Heart left ventricle (tissue), 16 donors: ENCODE measurements at regions not wholly inside any gene's neighbourhood (a gene's known extent, or its start where the extent isn't known, plus 50 kb on each side); places are given as distances from the start of the nearest gene placed in this dataset.

Experiments used
- ATAC-seq, 4 donors: fragments of 200-7000 bp; cut with Tn5 transposase; one replicate each; pipeline ENCODE4 v1.9.1; 2020 to 2022; ENCODE audit warnings: moderate library complexity in 4 of 4, mild to moderate bottlenecking in 3 of 4, moderate number of reproducible peaks in 1 of 4
- DNase-seq, 5 donors: peaks; one replicate each; pipeline ENCODE4 v3.0.0-alpha.2; 2020
- H3K27ac ChIP-seq, 12 donors: fragments of 200-600 bp; sonication (generic) in 4 of 12; one replicate each; pipeline versions ENCODE4 v1.5.0 to v1.8.0; 2016 to 2022; ENCODE audit warnings: mild to moderate bottlenecking in 2 of 12
- H3K27me3 ChIP-seq, 9 donors: fragments of 200-600 bp; sonication (generic) in 2 of 9; one replicate each; pipeline versions ENCODE4 v1.5.1 to v1.8.0; 2016 to 2022; ENCODE audit warnings: mild to moderate bottlenecking in 3 of 9
- H3K36me3 ChIP-seq, 9 donors: fragments of 200-600 bp; sonication (generic) in 2 of 9; one replicate each; pipeline versions ENCODE4 v1.5.0 to v1.8.0; 2018 to 2022; ENCODE audit warnings: mild to moderate bottlenecking in 2 of 9
- H3K4me1 ChIP-seq, 12 donors: fragments of 200-600 bp; sonication (generic) in 4 of 12; one replicate each; pipeline versions ENCODE4 v1.5.0 to v1.8.0; 2016 to 2022; ENCODE audit warnings: mild to moderate bottlenecking in 3 of 12
- H3K4me3 ChIP-seq, 12 donors: fragments of 200-600 bp; sonication (generic) in 4 of 12; one replicate each; pipeline versions ENCODE4 v1.5.0 to v1.8.0; 2017 to 2022; ENCODE audit warnings: mild to moderate bottlenecking in 9 of 12, moderate library complexity in 4 of 12
- H3K9me3 ChIP-seq, 12 donors: fragments of 200-600 bp; sonication (generic) in 4 of 12; one replicate each; pipeline versions ENCODE4 v1.5.0 to v1.8.0; 2016 to 2022; ENCODE audit warnings: mild to moderate bottlenecking in 1 of 12
- POLR2A ChIP-seq, 2 donors: fragments of 450-650 bp; IDR thresholded peaks; one replicate each; pipeline ENCODE4 v1.6.1; 2017; ENCODE audit warnings: antibody characterized with exemption in 2 of 2, mild to moderate bottlenecking in 2 of 2, moderate library complexity in 2 of 2
- WGBS, 4 donors: extraction: QIAGEN DNeasy Blood & Tissue Kit in 2 of 4; methylation state at CpG; one replicate each; pipeline versions ENCODE4 v1.1.5 to v1.1.7; 2013 to 2018; 5-methylcytosine and 5-hydroxymethylcytosine counted together
- intact Hi-C, 10 donors: fragments of 100-400 bp; cut with DNase I; formaldehyde crosslinking; loops; one replicate each; pipeline versions ENCODE4 v1.11.1 to v1.14.2; 2022
- TF ChIP-seq, protein P1 (sequence below), 12 donors: fragments of 200-600 bp; sonication (generic) in 4 of 12; IDR thresholded peaks; one replicate each; pipeline versions ENCODE4 v1.5.0 to v1.8.0; 2018 to 2022; ENCODE audit warnings: antibody characterized with exemption in 12 of 12, mild to moderate bottlenecking in 5 of 12
- donor health status: ischemic (EF 13 %, LVEDD 7.1; RV severe dilation, severe dysfunction).
- donor health status: healthy with polysubstance abuse.
- donor health status: DM: no; HTN: yes; CAD: no.
- donor health status: DM: no; HTN: no; CAD: no.
- donor health status: ischemic (EF 25% LVEDD 6.9; RV normal size, moderate dysfunction).
- donor health status: ischemic (EF 25% LVEDD 5.7; RV mildly dilated, moderate dysfunction).
- donor health status: healthy.
- donor health status: DM: yes; HTN: yes; CAD: no.
- donor health status: ischemic (EF 35%, LVEDD 5.7; RV mildly dilated, moderate dysfunction).
- donor health status: nonischemic (EF 11% LVEDD 7.7; RV severe dilation, severe dysfunction).
- donor health status: DM: yes; HTN: yes; CAD: no.
- donor health status: PGD.
- donor health status: ischemic (EF 29% LVEDD 5.4; RV normal size, mild dysfunction).
- donor health status: nonischemic (EF 23%, LVEDD 6.1; RV moderate dilation, normal function).

DNA sequence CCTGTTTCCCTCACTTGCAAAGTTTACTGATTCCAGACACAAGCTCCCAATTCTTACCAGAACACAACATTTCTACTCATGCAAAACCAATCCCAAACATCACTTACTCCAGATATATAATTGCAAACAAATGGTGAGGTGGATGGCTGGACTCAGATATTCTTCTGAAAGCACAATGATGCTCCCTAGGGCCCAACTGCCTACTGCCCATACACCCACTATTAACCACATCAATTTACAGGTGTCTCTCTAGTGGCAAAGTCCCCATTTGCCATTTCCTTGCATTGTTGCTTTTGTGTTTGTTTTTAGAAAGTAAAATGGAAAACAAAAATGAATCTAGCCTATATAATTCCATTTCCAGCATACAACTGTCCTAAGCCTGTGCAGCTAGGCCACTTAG lies 320.9 kb upstream of the PRDM1 start:
- no peak for DNase-seq
- Histone ChIP-seq H3K4me1 (no peaks in the 10 kb centered on the region), H3K4me3 (no peak overlapping the region), H3K27me3 (no peaks in the 10 kb centered on the region), H3K36me3 (no peaks in the 10 kb centered on the region), H3K27ac (no peak overlapping the region), H3K9me3 (no peaks in the 10 kb centered on the region)
- ATAC-seq = no peak
- TF ChIP-seq, protein P1, sequence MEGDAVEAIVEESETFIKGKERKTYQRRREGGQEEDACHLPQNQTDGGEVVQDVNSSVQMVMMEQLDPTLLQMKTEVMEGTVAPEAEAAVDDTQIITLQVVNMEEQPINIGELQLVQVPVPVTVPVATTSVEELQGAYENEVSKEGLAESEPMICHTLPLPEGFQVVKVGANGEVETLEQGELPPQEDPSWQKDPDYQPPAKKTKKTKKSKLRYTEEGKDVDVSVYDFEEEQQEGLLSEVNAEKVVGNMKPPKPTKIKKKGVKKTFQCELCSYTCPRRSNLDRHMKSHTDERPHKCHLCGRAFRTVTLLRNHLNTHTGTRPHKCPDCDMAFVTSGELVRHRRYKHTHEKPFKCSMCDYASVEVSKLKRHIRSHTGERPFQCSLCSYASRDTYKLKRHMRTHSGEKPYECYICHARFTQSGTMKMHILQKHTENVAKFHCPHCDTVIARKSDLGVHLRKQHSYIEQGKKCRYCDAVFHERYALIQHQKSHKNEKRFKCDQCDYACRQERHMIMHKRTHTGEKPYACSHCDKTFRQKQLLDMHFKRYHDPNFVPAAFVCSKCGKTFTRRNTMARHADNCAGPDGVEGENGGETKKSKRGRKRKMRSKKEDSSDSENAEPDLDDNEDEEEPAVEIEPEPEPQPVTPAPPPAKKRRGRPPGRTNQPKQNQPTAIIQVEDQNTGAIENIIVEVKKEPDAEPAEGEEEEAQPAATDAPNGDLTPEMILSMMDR (IDR thresholded peaks at IDR 0.05) = no peak
- no peak for TF ChIP-seq POLR2A (IDR thresholded peaks at IDR 0.05)
- intact Hi-C loops = no loop called here

DNA sequence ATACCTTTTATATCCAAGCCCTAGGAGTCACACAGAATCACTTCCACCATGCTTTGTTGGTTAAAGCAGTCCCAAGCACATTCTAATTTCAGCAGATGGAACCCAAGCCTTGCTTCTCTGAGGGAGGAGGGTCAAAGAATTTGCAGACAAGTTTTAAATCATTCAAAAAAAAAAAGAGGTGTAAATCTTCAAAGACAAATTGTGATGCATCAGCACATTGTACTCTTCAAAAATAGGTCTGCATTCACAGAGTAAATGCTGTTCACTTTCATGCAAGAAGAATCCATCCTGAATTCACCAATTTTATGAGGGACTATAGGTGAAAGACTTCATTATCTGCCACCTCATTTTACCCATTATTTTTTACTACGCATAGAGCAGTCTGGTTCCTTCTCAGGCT lies 321.8 kb upstream of the PRDM1 start:
- TF ChIP-seq POLR2A (IDR thresholded peaks at IDR 0.05) = no peak
- TF ChIP-seq, protein P1 (IDR thresholded peaks at IDR 0.05) = no peak
- no peaks in the 10 kb centered on the region for H3K27me3 ChIP-seq

DNA sequence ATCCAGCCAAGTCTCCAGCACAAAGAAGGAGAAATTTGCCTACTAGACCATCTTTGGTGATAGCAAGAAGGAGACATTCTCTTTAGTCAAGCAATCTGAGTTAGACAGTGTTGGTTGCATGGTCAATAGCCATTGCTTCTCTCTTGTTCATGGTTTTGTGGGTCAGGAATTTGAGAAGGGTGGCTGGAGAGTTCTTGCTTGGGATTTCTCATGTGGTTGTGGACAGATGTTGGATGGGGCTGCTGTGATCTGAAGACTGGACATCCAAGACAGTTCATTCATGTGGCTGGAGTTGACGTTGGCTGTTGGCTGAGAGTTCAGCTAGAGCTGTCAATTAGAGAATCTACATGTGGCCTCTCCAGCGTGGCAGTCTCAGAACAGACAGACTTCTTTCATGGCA lies 322.3 kb upstream of the PRDM1 start:
- intact Hi-C loops = no loop called here
- 73 to 85% (median 76%) methylated on average over 2 of the region's 2 CpGs for WGBS, 4 donors
- Histone ChIP-seq H3K9me3 (no peaks in the 10 kb centered on the region), H3K27me3 (no peaks in the 10 kb centered on the region), H3K27ac (no peak overlapping the region), H3K4me3 (no peak overlapping the region), H3K36me3 (no peaks in the 10 kb centered on the region), H3K4me1 (no peaks in the 10 kb centered on the region)
- TF ChIP-seq, protein P1 (IDR thresholded peaks at IDR 0.05) = no peak
- TF ChIP-seq POLR2A (IDR thresholded peaks at IDR 0.05) = no peak
- no peak for ATAC-seq
- DNase-seq = no peak

More for the DNA sequence above, 321.8 kb upstream of the PRDM1 start:
- intact Hi-C loops = no loop called here
- Histone ChIP-seq H3K9me3 (no peaks in the 10 kb centered on the region), H3K27ac (no peak overlapping the region), H3K4me1 (no peaks in the 10 kb centered on the region), H3K4me3 (no peak overlapping the region), H3K36me3 (no peaks in the 10 kb centered on the region)
- WGBS, 4 donors = 92 to 96% (median 95%) methylated on average over 1 of the region's 1 CpG
- DNase-seq = no peak
- no peak for ATAC-seq

DNA sequence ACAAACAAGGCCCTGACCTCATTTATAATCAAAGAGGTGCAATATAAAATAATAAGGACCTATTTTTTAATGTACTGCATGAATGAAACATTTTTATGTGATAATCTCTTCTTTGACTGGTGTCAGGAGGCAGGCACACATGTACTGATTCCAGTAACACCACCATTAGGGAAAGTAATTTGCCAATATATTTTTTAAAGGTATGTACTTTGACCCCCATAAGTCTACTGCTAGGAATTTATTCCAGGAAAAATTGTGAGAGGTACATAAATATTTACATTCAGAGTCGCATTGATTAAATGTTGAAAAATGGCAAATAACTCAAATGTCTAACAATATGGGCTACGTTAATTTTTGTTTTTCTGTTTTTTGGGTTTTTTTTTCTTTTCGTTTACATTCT lies 325.4 kb upstream of the PRDM1 start:
- no peak overlapping the region for H3K4me3 ChIP-seq
- intact Hi-C loops = no loop called here
- H3K27me3 ChIP-seq = no peaks in the 10 kb centered on the region
- H3K9me3 ChIP-seq = no peaks in the 10 kb centered on the region
- ATAC-seq (no peak), DNase-seq (no peak)
- no peak overlapping the region for H3K27ac ChIP-seq
- no peaks in the 10 kb centered on the region for H3K36me3 ChIP-seq
- no peaks in the 10 kb centered on the region for H3K4me1 ChIP-seq
- WGBS, 4 donors = 90 to 94% (median 92%) methylated on average over 3 of the region's 3 CpGs
- TF ChIP-seq, protein P1 (IDR thresholded peaks at IDR 0.05) = no peak
- no peak for TF ChIP-seq POLR2A (IDR thresholded peaks at IDR 0.05)
